HL-60/S4 treated with retinoic acid at 250 ng/mL for 4 days and 3 days (cell line): ENCODE measurements at regions not wholly inside any gene's neighbourhood (a gene's known extent, or its start where the extent isn't known, plus 50 kb on each side); places are given as distances from the start of the nearest gene placed in this dataset.

Experiments used
- in situ Hi-C: fragments of 300-500 bp; cut with MboI; formaldehyde crosslinking; loops from 2 replicates; pipeline ENCODE4 v1.7.0; 2022; ENCODE audit warnings: low sequenced_read_pairs

- in situ Hi-C loops: no loop called here
Measured at GRCh38 chr7:112395411-112395810, 54.8 kb upstream of the IFRD1 start.

DNA sequence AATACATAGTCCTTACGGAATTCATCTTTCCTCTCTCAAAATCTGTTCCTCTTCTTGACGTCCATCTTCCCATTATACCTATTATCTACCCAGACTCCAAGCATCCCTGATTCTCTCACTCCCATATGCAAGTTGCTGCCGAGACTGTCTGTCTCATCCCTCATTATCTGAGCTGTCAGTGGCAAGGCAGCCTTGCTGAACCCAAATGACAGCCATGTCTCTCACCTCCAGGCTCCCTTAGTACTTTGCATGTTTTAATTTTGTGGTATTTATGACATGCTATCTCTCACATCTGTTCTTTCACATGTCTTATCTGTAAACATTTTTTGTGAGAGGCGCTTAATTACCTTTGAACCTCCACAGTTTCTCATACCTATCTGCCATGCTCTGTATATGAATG, 54.4 kb upstream of the IFRD1 start:
- in situ Hi-C loops: no loop called here

GRCh38 chr7:112398534-112398933, 51.7 kb upstream of the IFRD1 start:
- in situ Hi-C loops: no loop called here

GRCh38 chr7:112399501-112399900, 50.8 kb upstream of the IFRD1 start:
- in situ Hi-C loops: no loop called here

GRCh38 chr7:112400141-112400540, 50.1 kb upstream of the IFRD1 start:
- in situ Hi-C loops: loop anchor here (25.0 kb wide), 1 partner anchor 638 kb away; no protein-coding TSS in a partner anchor
